RWPE2 (cell line): ENCODE measurements at regions not wholly inside any gene's neighbourhood (a gene's known extent, or its start where the extent isn't known, plus 50 kb on each side); places are given as distances from the start of the nearest gene placed in this dataset.

Source experiments
- ATAC-seq: fragments of 200-7000 bp; cut with Tn5 transposase; 3 replicates; pipeline ENCODE4 v1.9.1; 2021; ENCODE audit warnings: low read depth
- DNase-seq: peaks from one replicate; pipeline ENCODE4 v3.0.0-alpha.2; 2020; ENCODE audit warnings: low spot score
- H3K27ac ChIP-seq: fragments of 450-650 bp; 2 replicates; pipeline ENCODE4 v1.5.1; 2017; ENCODE audit warnings: mild to moderate bottlenecking; ENCODE audit not compliant: poor library complexity, severe bottlenecking
- H3K27me3 ChIP-seq: fragments of 250-450 bp; sonication (Bioruptor Pico); 2 replicates; pipeline ENCODE4 v1.5.1; 2021; ENCODE audit warnings: mild to moderate bottlenecking, moderate library complexity; ENCODE audit not compliant: insufficient read depth, poor library complexity, severe bottlenecking
- H3K36me3 ChIP-seq: fragments of 250-450 bp; sonication (Bioruptor Pico); 2 replicates; pipeline ENCODE4 v1.5.1; 2020; ENCODE audit warnings: low read depth, mild to moderate bottlenecking, moderate library complexity
- H3K4me1 ChIP-seq: fragments of 250-450 bp; sonication (Bioruptor Pico); 2 replicates; pipeline ENCODE4 v1.5.1; 2021; ENCODE audit warnings: mild to moderate bottlenecking, moderate library complexity; ENCODE audit not compliant: insufficient read depth, poor library complexity, severe bottlenecking
- H3K4me3 ChIP-seq: fragments of 250-450 bp; sonication (Bioruptor Pico); 2 replicates; pipeline ENCODE4 v1.5.1; 2021; ENCODE audit warnings: mild to moderate bottlenecking, moderate library complexity; ENCODE audit not compliant: severe bottlenecking
- H3K9me3 ChIP-seq: fragments of 250-450 bp; sonication (Bioruptor Pico); 2 replicates; pipeline ENCODE4 v1.5.1; 2021; ENCODE audit warnings: mild to moderate bottlenecking, moderate library complexity; ENCODE audit not compliant: severe bottlenecking
- CTCF ChIP-seq: fragments of 450-650 bp; IDR thresholded peaks from one replicate; pipeline ENCODE4 v1.5.1; 2017; ENCODE audit warnings: mild to moderate bottlenecking, moderate library complexity; ENCODE audit not compliant: poor library complexity, severe bottlenecking

DNA sequence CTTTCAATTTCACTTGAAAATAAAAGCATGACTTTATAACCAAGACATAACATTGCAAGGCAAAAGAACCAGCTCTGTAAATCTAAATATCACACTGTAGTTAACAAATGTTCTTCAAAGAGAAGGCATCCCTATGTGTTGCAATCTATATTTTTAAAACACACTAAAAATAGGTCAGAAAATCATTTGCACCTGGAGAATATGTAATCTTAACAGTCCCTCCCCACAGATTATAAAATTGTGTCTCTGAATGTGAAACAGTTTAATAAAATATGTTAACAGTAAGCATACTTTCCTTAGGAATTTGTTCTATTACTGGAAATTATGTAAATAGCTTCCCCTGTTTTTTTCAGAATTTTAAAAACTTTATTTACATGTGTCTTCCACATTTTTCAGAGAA is 351.9 kb downstream of the COL12A1 start:
- Histone ChIP-seq H3K4me3 (no peak overlapping the region), H3K36me3 (no peaks in the 10 kb centered on the region), H3K27me3 (no peaks in the 10 kb centered on the region), H3K27ac (no peak overlapping the region), H3K4me1 (no peaks in the 10 kb centered on the region), H3K9me3 (no peaks in the 10 kb centered on the region)
- no peak for DNase-seq
- TF ChIP-seq CTCF: no peak
- ATAC-seq: no peak

DNA sequence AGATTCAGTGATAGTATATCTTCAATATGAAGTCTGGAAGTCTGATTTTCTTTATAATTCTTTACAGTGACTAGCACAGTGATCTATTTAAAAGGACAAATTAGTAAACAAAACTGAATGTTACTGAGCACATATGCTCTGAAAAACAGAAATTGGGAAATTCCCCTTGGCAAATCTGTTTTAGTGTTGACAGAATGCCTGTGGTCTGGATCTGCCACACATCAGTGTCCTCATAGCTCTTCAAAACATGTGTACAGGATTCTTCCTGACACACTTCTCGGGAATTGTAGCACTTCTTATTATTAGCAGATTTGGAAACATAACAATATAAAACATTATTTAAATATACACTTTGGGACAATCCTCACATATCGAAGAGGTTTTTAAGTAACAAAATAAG is 354.3 kb downstream of the COL12A1 start:
- no peaks in the 10 kb centered on the region for H3K4me1 ChIP-seq
- H3K4me3 ChIP-seq: no peak overlapping the region
- ATAC-seq (no peak), DNase-seq (no peak)
- H3K27ac ChIP-seq: no peak overlapping the region
- H3K9me3 ChIP-seq: no peaks in the 10 kb centered on the region
- no peak for TF ChIP-seq CTCF
- no peaks in the 10 kb centered on the region for H3K27me3 ChIP-seq
- H3K36me3 ChIP-seq: no peaks in the 10 kb centered on the region

- Histone ChIP-seq H3K4me3 (no peak overlapping the region), H3K27ac (no peak overlapping the region), H3K36me3 (no peaks in the 10 kb centered on the region), H3K9me3 (peaks cover under 1% of the 10 kb centered on the region), H3K27me3 (no peaks in the 10 kb centered on the region), H3K4me1 (no peaks in the 10 kb centered on the region)
- no peak for TF ChIP-seq CTCF
- ATAC-seq (no peak), DNase-seq (no peak)
These were observed 364.9 kb downstream of the COL12A1 start for GRCh38 chr6:74840953-74841352.

- TF ChIP-seq CTCF: no peak
- no peaks in the 10 kb centered on the region for H3K4me1 ChIP-seq
- no peak for DNase-seq
- no peak overlapping the region for H3K27ac ChIP-seq
- peaks cover 3% of the 10 kb centered on the region for H3K9me3 ChIP-seq
- no peak overlapping the region for H3K4me3 ChIP-seq
- no peak for ATAC-seq
- no peaks in the 10 kb centered on the region for H3K27me3 ChIP-seq
- no peaks in the 10 kb centered on the region for H3K36me3 ChIP-seq
These were observed 370.9 kb downstream of the COL12A1 start for GRCh38 chr6:74834967-74835366.

DNA sequence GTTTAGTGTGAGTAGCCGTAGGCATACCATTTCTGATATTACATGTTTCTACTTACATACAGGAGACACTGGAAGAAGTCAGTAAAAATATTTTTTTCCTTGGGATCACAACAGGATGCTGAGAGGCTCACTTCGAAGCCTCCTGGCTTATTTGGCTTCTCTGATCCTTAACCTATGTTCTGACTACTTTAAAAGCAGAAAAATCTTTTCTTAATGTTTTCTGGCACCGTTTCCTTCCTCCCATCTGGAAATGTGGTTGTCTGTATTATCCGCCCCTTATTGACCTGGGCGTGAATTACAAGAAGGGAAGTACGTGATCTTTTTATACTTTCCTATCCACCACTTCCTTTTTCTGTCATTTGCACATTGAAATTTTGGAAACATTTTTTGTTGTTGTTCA is 379.6 kb downstream of the COL12A1 start:
- TF ChIP-seq CTCF: no peak
- ATAC-seq (no peak), DNase-seq (no peak)
- Histone ChIP-seq H3K36me3 (no peaks in the 10 kb centered on the region), H3K27ac (no peak overlapping the region), H3K4me3 (no peak overlapping the region), H3K9me3 (no peaks in the 10 kb centered on the region), H3K27me3 (no peaks in the 10 kb centered on the region), H3K4me1 (no peaks in the 10 kb centered on the region)
